OCI-LY3 (cell line): ENCODE measurements at regions not wholly inside any gene's neighbourhood (a gene's known extent, or its start where the extent isn't known, plus 50 kb on each side); places are given as distances from the start of the nearest gene placed in this dataset.

ENCODE experiments used
- H2AFZ ChIP-seq: fragments of 200-600, 300-600 bp; shearing (Covaris generic); 2 replicates; pipeline ENCODE4 v1.6.0; 2014; ENCODE audit warnings: antibody characterized with exemption, low read depth, low read length
- H3K27ac ChIP-seq: fragments of 200-600, 300-600 bp; sonication (generic); 2 replicates; pipeline ENCODE4 v1.5.1; 2014; ENCODE audit warnings: mild to moderate bottlenecking, low read length, moderate library complexity, mixed read lengths
- H3K27me3 ChIP-seq: fragments of 200-600, 300-600 bp; sonication (generic); 2 replicates; pipeline ENCODE4 v1.6.1; 2014; ENCODE audit warnings: low read depth, low read length, mixed read lengths
- H3K36me3 ChIP-seq: fragments of 200-600, 300-600 bp; sonication (generic); replicated peaks from 2 replicates; pipeline ENCODE3; 2014; ENCODE audit warnings: low read depth, low read length, mixed read lengths
- H3K4me1 ChIP-seq: fragments of 300-600, 200-600 bp; sonication (generic); 2 replicates; pipeline ENCODE4 v1.6.1; 2014; ENCODE audit warnings: low read length, mixed read lengths
- H3K4me2 ChIP-seq: fragments of 200-600, 300-600 bp; sonication (generic); 2 replicates; pipeline ENCODE4 v1.6.1; 2014; ENCODE audit warnings: low read length, mixed read lengths
- H3K4me3 ChIP-seq: fragments of 300-600, 200-600 bp; sonication (generic); 2 replicates; pipeline ENCODE4 v1.5.1; 2014; ENCODE audit warnings: antibody characterized with exemption, mild to moderate bottlenecking, low read length, moderate library complexity
- H3K79me2 ChIP-seq: fragments of 300-600, 200-600 bp; shearing (Covaris generic); 2 replicates; pipeline ENCODE4 v1.6.1; 2014; ENCODE audit warnings: mild to moderate bottlenecking, low read length, mixed read lengths
- H3K9ac ChIP-seq: fragments of 300-600, 200-600 bp; shearing (Covaris generic); 2 replicates; pipeline ENCODE4 v1.6.0; 2014; ENCODE audit warnings: mild to moderate bottlenecking, low read length, moderate library complexity
- H3K9me3 ChIP-seq: fragments of 200-600, 300-600 bp; shearing (Covaris generic); 2 replicates; pipeline ENCODE4 v1.6.1; 2014; ENCODE audit warnings: low read length, mixed read lengths; ENCODE audit not compliant: insufficient read depth
- H4K20me1 ChIP-seq: fragments of 200-600, 300-600 bp; sonication (generic); 2 replicates; pipeline ENCODE4 v1.6.1; 2016; ENCODE audit warnings: low read length, mixed read lengths; ENCODE audit not compliant: insufficient read depth
- EZH2phosphoT487 ChIP-seq: fragments of 200-600 bp; shearing (Covaris generic); IDR thresholded peaks from 2 replicates; pipeline ENCODE4 v1.6.1; 2018; ENCODE audit warnings: antibody characterized with exemption, mixed run types, low read depth
- TF ChIP-seq, protein P1 (sequence below): fragments of 200-600, 300-600 bp; sonication (generic); IDR thresholded peaks from 2 replicates; pipeline ENCODE4 v1.5.1; 2014; ENCODE audit warnings: antibody characterized with exemption, low read length, low read depth

DNA sequence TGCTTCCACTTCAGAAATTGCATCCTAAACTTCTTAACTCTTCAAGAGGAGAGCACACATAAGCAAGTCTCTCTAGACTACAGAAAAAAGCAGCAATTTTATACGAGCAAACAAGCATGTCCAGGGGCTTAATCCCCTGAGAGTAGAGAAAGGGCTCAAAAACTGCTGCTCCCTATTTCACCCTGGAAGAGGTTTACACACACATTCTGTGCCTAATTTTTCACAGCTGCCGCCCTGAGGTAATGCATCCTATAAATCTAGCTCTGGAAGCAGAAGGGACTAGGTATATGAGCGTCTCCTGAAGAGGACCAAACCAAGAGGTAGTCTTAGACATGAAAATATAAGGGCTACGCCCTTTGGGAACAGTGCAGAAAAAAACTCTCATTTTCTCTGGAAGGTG is 73.1 kb downstream of the CRPPA start:
- Histone ChIP-seq H3K4me1 (no peaks in the 10 kb centered on the region), H3K27me3 (no peaks in the 10 kb centered on the region), H3K36me3 (no peaks in the 10 kb centered on the region), H3K4me3 (no peak overlapping the region), H3K27ac (no peak overlapping the region), H3K9ac (no peak overlapping the region), H3K79me2 (no peaks in the 10 kb centered on the region), H3K9me3 (no peaks in the 10 kb centered on the region), H2AFZ (no peak overlapping the region), H3K4me2 (no peak overlapping the region), H4K20me1 (no peaks in the 10 kb centered on the region)
- TF ChIP-seq, protein P1, sequence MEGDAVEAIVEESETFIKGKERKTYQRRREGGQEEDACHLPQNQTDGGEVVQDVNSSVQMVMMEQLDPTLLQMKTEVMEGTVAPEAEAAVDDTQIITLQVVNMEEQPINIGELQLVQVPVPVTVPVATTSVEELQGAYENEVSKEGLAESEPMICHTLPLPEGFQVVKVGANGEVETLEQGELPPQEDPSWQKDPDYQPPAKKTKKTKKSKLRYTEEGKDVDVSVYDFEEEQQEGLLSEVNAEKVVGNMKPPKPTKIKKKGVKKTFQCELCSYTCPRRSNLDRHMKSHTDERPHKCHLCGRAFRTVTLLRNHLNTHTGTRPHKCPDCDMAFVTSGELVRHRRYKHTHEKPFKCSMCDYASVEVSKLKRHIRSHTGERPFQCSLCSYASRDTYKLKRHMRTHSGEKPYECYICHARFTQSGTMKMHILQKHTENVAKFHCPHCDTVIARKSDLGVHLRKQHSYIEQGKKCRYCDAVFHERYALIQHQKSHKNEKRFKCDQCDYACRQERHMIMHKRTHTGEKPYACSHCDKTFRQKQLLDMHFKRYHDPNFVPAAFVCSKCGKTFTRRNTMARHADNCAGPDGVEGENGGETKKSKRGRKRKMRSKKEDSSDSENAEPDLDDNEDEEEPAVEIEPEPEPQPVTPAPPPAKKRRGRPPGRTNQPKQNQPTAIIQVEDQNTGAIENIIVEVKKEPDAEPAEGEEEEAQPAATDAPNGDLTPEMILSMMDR: no peak
- TF ChIP-seq EZH2phosphoT487: no peak

DNA sequence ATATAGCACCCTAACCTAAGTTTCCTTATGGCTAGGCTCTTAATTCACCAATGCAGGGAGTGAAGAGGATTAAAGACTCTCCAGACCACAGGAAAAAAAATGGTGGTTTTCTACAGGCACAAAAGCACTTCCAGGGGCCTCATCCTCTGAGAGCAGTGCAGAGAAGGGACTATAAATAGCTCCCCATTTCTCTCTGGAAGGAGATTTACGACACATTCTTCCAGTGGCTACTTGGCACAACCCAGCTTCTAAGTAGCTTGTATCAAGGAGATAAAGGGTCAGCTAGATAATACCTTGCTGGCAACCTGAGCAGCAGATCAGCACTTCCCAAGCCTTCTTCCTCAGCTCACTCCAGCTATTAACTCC is 73.5 kb downstream of the CRPPA start:
- H3K9me3 ChIP-seq: no peaks in the 10 kb centered on the region
- H3K79me2 ChIP-seq: no peaks in the 10 kb centered on the region
- no peaks in the 10 kb centered on the region for H4K20me1 ChIP-seq
- TF ChIP-seq EZH2phosphoT487: no peak
- TF ChIP-seq, protein P1: no peak
- no peaks in the 10 kb centered on the region for H3K36me3 ChIP-seq
- no peak overlapping the region for H3K4me2 ChIP-seq
- no peaks in the 10 kb centered on the region for H3K27me3 ChIP-seq
- H3K27ac ChIP-seq: no peak overlapping the region
- H3K4me1 ChIP-seq: no peaks in the 10 kb centered on the region
- no peak overlapping the region for H3K9ac ChIP-seq
- H3K4me3 ChIP-seq: no peak overlapping the region
- no peak overlapping the region for H2AFZ ChIP-seq

DNA sequence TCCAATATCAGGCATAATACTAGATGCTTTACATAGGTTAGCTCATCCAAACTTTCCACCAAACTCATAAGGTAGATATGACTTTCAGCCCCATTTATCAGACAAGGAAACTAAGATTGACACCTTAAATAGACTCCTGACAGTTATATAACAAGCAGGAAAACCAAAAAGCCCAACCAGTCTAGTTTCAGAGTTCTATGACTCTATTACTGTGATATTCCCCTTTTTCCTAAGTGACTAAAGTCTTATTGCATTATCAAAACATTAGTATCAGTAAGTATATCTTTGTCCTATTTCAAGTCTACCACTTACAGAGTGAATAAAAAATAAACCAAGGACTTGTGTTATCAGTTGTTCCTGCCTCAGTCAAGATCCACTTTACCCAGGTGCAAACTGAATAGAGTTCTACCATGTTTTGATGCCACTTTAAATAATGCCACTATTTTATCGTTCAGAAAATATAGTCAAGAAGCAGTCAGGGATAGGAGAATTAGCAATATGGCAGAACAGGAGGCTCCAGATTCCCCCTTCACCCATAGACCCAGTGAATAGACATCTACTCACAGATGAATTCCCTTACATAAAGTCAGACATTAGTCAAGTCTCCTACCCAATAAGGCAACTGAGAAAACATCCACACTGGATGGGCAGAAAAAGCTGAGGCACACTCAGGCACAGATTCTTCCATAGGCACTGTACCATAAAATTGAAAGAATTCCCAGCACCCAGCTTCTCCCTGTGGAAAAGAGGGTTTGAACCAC is 74.1 kb downstream of the CRPPA start:
- H3K4me3 ChIP-seq: no peak overlapping the region
- H3K27me3 ChIP-seq: no peaks in the 10 kb centered on the region
- TF ChIP-seq, protein P1: no peak
- no peak for TF ChIP-seq EZH2phosphoT487
- H2AFZ ChIP-seq: no peak overlapping the region
- no peaks in the 10 kb centered on the region for H3K36me3 ChIP-seq
- no peak overlapping the region for H3K4me2 ChIP-seq
- H3K79me2 ChIP-seq: no peaks in the 10 kb centered on the region
- H3K9me3 ChIP-seq: no peaks in the 10 kb centered on the region
- no peak overlapping the region for H3K27ac ChIP-seq
- H4K20me1 ChIP-seq: no peaks in the 10 kb centered on the region
- no peaks in the 10 kb centered on the region for H3K4me1 ChIP-seq
- H3K9ac ChIP-seq: no peak overlapping the region

DNA sequence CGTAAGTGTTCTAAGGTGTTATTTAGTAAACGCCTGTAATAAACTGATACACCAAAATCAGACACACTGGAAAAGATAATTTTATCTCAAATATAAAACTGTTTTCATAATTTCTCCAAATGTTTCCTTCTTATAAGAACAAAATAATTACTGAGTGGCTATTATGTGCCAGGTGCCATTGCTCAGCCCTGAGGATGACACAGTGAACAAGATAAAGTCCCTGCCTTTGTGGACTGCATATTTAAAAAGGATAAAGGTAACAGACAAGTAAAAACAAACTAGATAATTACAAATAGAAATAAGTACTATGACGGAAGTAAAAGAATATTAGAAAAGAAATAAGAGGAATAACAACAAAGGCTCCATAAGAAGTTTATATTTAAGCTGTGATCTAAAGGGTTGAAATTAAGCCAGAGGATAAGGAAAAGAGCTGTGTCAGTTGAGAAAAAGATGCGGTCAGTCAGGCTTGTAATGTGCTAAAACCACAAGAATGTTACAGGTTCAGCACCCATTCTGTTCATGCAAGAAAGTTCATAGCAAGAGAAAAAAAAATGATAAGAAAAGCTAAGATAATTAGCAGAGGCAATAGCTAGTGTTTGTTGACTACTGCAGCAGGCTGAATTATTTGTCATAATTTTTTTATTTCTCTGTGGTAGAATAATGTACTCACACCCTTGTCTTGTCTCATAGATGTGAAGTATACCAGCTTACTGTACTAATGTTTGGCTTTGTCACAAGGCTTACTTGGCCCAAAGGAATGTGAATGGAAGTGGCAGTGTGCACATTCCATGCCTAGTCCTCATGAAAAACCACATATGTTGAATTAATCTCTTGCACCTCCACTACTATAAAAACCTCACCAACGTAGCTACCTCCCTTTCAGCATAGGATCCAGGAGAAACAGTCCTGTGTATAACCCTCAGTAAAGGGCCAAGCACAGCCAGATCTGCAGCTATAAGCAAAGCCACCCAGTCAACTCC is 75.1 kb downstream of the CRPPA start:
- H3K79me2 ChIP-seq: no peaks in the 10 kb centered on the region
- H3K9ac ChIP-seq: no peak overlapping the region
- no peak overlapping the region for H2AFZ ChIP-seq
- H3K36me3 ChIP-seq: no peaks in the 10 kb centered on the region
- no peak overlapping the region for H3K4me2 ChIP-seq
- no peak overlapping the region for H3K4me3 ChIP-seq
- H3K9me3 ChIP-seq: no peaks in the 10 kb centered on the region
- no peak overlapping the region for H3K27ac ChIP-seq
- H3K27me3 ChIP-seq: no peaks in the 10 kb centered on the region
- no peaks in the 10 kb centered on the region for H4K20me1 ChIP-seq
- no peaks in the 10 kb centered on the region for H3K4me1 ChIP-seq
- no peak for TF ChIP-seq EZH2phosphoT487
- TF ChIP-seq, protein P1: no peak
